C4-2B (cell line): ENCODE measurements at regions not wholly inside any gene's neighbourhood (a gene's known extent, or its start where the extent isn't known, plus 50 kb on each side); places are given as distances from the start of the nearest gene placed in this dataset.

ENCODE experiments used
- H3K27ac ChIP-seq: fragments of 450-650 bp; 2 replicates; pipeline ENCODE4 v1.5.1; 2017
- CTCF ChIP-seq: fragments of 450-650 bp; conservative IDR thresholded peaks from 2 replicates; pipeline ENCODE4 v1.5.1; 2017; ENCODE audit warnings: mild to moderate bottlenecking
- ZFX ChIP-seq: fragments of 450-650 bp; IDR thresholded peaks from 2 replicates; pipeline ENCODE4 v1.6.1; 2017

GRCh38 chr3:141434255-141434654 lies 52.6 kb upstream of the RASA2 start:
- TF ChIP-seq ZFX (no peak), CTCF (no peak)

GRCh38 chr3:141436180-141436579 lies 50.6 kb upstream of the RASA2 start:
- no peak overlapping the region for H3K27ac ChIP-seq
- TF ChIP-seq ZFX (no peak), CTCF (no peak)

More at GRCh38 chr3:141434255-141434654, 52.6 kb upstream of the RASA2 start:
- no peak overlapping the region for H3K27ac ChIP-seq
